HG02870 (cell line): ENCODE measurements at regions not wholly inside any gene's neighbourhood (a gene's known extent, or its start where the extent isn't known, plus 50 kb on each side); places are given as distances from the start of the nearest gene placed in this dataset.
A peak's percentile ranks its signal among the peaks of the same experiment; 100 is the strongest.

Experiments
- ATAC-seq: cut with Tn5 transposase; IDR thresholded peaks from one replicate; pipeline ENCODE4 v1.9.1; 2021; ENCODE audit warnings: mild to moderate bottlenecking, moderate library complexity; ENCODE audit not compliant: unreplicated experiment

DNA sequence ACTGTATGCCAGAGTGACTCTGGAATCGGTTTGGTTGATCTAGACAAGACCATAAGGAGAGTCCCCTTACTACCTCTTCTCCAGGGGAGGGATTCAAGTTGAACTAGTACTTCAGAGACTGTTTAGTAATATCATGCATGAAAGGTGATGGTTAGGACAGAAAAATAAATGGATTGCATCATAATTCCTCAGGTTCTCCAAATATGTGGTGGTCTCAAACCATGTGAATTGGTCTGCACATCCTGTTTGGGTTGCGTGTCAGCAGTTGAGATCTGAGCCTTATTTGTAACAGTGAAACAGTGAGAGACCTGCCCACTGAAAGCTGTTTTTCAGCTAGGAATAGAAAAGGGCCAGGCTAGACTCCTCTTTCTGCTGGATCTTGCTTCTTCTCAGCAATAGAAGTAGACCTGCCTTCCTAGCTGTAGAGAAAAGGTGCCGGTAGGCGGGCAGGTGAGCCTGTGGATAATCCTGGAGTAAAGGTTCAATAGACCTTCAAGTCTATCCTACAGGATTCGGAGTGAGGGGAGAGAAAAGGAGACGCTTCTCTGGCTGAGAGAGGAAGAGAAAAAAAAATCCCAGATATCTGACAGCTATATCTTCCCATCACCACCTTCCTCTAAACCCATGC lies 258.5 kb upstream of the E2F7 start:
- ATAC-seq: peak; percentile 35

DNA sequence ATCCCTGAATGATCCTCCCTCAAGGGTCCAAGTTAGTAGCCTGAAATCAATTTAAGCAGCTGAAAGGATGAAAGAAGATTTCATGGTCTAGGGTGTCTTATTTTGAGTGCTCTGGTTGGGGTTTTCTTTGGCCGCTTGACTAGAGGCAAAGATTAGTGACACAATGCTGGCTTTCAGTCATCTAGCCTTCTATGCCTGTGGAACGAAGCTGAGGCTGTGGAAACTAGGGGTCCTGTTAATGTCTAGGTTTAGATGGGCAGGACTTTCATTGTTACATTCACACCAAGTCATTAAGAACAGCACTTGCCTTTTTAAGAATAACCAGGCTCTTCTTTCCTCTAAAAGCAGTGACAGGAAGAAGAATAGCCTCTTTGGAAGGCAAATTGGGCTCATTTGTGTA lies 253.8 kb upstream of the E2F7 start:
- no peak for ATAC-seq

DNA sequence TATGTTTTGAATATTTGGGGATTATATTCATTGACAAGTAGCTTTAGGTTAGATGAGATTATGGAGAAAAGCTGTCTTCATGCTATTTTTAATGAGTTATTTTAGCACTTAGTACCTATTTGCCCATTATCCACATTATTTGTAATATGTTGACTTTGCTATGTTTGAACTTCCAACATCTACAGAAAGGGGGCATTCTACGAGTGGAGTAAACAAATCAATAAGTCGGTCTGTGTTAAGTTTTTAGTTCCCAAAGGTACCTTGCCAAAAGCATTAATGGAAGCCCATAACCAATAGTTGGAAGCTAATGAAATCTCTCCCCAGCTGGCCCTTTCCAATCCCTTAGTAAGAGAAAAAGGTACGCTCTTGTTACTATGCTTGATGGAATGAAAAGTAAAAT lies 250.0 kb upstream of the E2F7 start:
- no peak for ATAC-seq

GRCh38 chr12:77314378-77315052 lies 249.1 kb upstream of the E2F7 start:
- no peak for ATAC-seq

DNA sequence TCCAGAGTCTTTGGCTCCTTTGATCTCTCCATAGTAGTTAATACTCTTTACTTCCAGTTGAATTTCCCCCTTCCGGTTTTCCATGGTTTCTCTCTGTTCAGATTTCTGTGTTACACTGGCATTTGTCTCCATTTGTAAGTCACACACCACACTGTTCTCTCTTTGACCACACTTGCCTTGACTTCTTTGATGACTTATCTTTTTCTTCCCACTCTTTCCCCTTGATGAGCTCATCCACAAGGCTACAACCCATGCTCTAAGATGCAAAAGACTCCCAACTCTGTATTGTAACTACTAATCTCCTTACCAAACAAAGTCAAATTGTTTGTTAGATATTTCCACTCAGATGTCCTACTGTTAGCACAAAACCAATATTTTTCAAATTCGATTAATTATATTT lies 242.7 kb upstream of the E2F7 start:
- no peak for ATAC-seq

- ATAC-seq: no peak
Measured at GRCh38 chr12:77300811-77301210, 235.4 kb upstream of the E2F7 start.

- ATAC-seq: no peak
Measured at GRCh38 chr12:77299910-77300669, 234.7 kb upstream of the E2F7 start.

GRCh38 chr12:77299001-77299400 lies 233.6 kb upstream of the E2F7 start:
- no peak for ATAC-seq

DNA sequence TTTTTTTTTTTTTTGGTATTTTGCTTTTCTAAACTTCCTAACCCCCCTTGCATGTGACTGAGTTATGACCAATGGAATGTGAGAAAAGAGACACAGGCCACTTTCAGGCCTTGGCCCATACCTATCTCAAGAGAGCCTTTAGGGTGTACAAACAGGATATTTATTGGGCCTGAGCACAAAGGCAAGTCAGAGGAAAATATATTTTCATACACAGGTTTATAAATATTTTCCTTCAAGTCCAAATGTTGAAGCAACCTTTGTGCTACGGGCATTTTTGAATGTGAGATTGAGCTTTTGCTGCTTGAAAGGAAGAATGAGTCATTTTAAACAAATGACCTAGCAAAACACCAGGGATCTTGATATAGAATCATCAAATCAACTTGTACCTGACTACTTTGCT lies 228.6 kb upstream of the E2F7 start:
- no peak for ATAC-seq

GRCh38 chr12:77274926-77275325 lies 209.6 kb upstream of the E2F7 start:
- no peak for ATAC-seq

- no peak for ATAC-seq
Measured at GRCh38 chr12:77273898-77274297, 208.5 kb upstream of the E2F7 start.

DNA sequence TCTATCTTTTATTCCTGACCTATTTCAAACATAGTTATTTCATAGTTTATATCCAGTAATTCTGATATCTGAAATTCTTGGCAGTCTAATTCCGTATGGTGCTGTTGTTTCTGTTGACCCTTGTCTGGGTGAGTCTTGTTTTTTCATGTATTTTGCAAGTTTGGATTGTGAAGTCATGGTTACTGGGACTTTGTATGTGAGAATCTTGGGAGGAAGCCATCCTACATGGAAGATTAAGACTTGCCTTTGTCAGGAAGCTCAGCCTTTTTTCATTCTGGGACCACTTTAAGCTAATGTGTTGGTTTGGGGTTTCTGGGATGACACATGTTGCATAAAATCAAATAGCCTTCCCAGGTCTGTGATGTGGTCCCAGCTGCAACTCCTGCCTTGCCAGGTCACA lies 191.6 kb upstream of the E2F7 start:
- no peak for ATAC-seq

GRCh38 chr12:77253321-77253720 lies 188.0 kb upstream of the E2F7 start:
- no peak for ATAC-seq

DNA sequence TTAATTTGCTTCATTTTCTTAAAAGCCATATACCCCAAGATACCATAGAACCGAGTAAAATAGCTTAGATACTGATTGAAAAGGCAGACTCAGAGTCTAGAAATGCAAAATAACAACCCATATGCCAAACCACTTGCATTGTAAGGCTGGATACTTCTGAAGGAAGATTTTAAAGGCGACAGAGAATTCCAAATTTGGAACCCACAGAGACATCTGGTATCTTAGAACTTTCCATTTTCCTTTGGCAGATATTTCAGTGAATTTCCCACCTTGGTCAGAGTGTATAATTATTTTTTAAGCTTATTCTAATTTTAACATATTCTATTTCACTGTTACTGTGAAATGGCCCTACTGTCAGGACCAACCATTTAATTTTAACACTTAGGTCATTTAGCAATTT lies 186.4 kb upstream of the E2F7 start:
- no peak for ATAC-seq

GRCh38 chr12:77249892-77250291 lies 184.5 kb upstream of the E2F7 start:
- ATAC-seq: no peak

- no peak for ATAC-seq
Measured at GRCh38 chr12:77248036-77248435, 182.7 kb upstream of the E2F7 start.

GRCh38 chr12:77247542-77247941 lies 182.2 kb upstream of the E2F7 start:
- no peak for ATAC-seq

DNA sequence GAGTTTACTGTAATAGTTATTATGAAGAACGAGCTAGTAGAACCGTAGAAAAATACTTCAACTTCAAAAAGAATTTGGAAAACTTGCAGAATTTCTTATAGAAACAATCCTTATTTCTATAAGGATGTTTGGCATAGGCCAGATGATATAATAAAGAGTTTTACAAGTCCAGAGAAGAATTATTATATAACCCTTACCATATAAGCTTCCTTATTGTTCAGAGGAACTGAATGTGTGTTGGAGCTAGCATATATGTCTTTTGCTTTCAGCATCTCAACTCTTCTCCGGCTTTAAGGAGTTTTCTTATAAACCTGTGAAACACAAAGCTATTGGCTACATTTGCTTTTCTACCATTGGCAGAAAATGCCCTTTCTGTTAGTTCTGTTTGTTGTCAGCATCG lies 178.0 kb upstream of the E2F7 start:
- no peak for ATAC-seq

GRCh38 chr12:77239617-77240016 lies 174.2 kb upstream of the E2F7 start:
- no peak for ATAC-seq

- no peak for ATAC-seq
Measured at GRCh38 chr12:77238335-77238734, 173.0 kb upstream of the E2F7 start.

DNA sequence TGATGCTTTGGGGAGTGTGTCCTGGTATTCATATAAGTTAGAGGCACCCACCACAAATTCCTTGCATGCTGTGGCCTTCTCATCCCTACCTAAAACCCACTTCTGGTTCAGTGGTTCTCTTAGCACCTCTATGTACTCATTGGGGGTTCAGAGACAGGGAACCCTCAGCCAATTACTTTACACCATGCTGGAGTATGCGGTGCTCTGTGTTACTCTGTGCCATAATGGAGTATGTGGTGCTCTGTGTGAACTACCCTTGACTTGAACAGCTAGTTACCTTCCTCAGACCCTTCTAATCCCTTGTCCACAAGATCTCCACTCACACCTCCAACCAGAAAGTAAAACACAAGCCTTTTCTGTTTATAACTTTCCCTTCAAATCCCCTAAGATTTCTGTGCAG lies 172.5 kb upstream of the E2F7 start:
- no peak for ATAC-seq

- ATAC-seq: no peak
Measured at GRCh38 chr12:77236066-77236465, 170.7 kb upstream of the E2F7 start.
